HL-60 (cell line): ENCODE measurements at regions not wholly inside any gene's neighbourhood (a gene's known extent, or its start where the extent isn't known, plus 50 kb on each side); places are given as distances from the start of the nearest gene placed in this dataset.

Experiments used
- GABPA ChIP-seq: IDR thresholded peaks from 2 replicates; pipeline ENCODE4 v1.6.1; 2012; ENCODE audit warnings: low read depth
- TF ChIP-seq, protein P1 (sequence below): IDR thresholded peaks from one replicate; pipeline ENCODE4 v1.5.1; 2011; ENCODE audit warnings: low read length, control low read depth, inconsistent platforms; ENCODE audit not compliant: insufficient read depth

DNA sequence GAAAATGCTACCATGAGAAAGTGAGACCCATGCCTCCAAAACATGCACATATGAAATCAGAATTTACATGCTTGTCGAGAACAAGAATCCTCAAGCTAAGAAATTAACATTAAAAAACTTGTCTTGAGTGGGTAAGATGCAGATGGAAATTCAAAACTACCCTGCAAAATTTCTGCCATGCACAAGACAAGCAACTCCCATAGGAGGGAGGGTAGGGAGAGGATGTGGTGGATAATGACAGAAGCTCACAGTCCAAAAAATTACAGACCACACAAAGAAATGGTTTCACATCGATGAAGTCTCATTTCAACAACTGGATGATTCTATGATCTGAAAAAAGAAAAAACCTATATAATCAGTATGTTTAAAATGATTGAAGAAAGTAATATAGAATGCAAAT lies 319.9 kb upstream of the PTGER4 start:
- TF ChIP-seq, protein P1, sequence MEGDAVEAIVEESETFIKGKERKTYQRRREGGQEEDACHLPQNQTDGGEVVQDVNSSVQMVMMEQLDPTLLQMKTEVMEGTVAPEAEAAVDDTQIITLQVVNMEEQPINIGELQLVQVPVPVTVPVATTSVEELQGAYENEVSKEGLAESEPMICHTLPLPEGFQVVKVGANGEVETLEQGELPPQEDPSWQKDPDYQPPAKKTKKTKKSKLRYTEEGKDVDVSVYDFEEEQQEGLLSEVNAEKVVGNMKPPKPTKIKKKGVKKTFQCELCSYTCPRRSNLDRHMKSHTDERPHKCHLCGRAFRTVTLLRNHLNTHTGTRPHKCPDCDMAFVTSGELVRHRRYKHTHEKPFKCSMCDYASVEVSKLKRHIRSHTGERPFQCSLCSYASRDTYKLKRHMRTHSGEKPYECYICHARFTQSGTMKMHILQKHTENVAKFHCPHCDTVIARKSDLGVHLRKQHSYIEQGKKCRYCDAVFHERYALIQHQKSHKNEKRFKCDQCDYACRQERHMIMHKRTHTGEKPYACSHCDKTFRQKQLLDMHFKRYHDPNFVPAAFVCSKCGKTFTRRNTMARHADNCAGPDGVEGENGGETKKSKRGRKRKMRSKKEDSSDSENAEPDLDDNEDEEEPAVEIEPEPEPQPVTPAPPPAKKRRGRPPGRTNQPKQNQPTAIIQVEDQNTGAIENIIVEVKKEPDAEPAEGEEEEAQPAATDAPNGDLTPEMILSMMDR = no peak
- TF ChIP-seq GABPA = no peak
